ENCODE measurements at regions not wholly inside any gene's neighbourhood (a gene's known extent, or its start where the extent isn't known, plus 50 kb on each side); places are given as distances from the start of the nearest gene placed in this dataset.

DNA sequence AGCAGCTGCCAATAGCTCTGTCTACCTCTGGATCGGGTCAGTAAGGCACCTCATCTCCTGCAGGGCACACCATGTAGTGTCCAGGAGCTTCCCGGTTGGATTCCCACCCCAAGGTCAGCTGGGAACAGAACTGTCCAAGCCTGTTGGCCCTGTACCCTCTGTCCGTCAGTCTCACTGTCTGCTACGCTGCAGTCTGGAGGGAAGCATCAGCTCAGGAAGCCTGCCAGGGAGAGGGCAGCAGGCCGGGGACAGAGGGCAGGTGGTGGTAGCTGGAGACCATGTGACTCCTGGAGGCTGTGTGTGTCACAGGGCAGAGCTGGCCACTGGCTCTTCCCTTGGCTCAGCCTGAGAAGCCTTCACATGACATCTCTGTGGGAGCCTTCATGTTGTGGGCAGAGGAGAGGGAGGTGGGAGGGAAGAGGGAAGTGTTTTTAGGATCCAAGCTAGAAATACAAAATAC is 134.5 kb downstream of the SEC61B start:
- TF ChIP-seq, protein P1, sequence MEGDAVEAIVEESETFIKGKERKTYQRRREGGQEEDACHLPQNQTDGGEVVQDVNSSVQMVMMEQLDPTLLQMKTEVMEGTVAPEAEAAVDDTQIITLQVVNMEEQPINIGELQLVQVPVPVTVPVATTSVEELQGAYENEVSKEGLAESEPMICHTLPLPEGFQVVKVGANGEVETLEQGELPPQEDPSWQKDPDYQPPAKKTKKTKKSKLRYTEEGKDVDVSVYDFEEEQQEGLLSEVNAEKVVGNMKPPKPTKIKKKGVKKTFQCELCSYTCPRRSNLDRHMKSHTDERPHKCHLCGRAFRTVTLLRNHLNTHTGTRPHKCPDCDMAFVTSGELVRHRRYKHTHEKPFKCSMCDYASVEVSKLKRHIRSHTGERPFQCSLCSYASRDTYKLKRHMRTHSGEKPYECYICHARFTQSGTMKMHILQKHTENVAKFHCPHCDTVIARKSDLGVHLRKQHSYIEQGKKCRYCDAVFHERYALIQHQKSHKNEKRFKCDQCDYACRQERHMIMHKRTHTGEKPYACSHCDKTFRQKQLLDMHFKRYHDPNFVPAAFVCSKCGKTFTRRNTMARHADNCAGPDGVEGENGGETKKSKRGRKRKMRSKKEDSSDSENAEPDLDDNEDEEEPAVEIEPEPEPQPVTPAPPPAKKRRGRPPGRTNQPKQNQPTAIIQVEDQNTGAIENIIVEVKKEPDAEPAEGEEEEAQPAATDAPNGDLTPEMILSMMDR (IDR thresholded peaks at IDR 0.05; ENCODE audit: unreplicated experiment): no peak
- Mint-ChIP-seq H3K27me3 (ENCODE audit: unreplicated experiment) (peaks cover 57% of the 10 kb centered on the region), H3K36me3 (ENCODE audit: insufficient read depth, unreplicated experiment) (no peaks in the 10 kb centered on the region), H3K9me3 (ENCODE audit: low read depth, unreplicated experiment) (no peaks in the 10 kb centered on the region), H3K27ac (ENCODE audit: unreplicated experiment) (no peak overlapping the region), H3K4me1 (ENCODE audit: low read depth, unreplicated experiment) (no peaks in the 10 kb centered on the region), H3K4me3 (ENCODE audit: low read depth, unreplicated experiment) (no peak overlapping the region)
- intact Hi-C loops (cut with micrococcal nuclease; ENCODE audit: unreplicated experiment): no loop called here
- BruUV-seq (replicated peaks): no TSS peak
- CTCF ChIA-PET: no interaction called here
- DNase-seq: no peak

DNA sequence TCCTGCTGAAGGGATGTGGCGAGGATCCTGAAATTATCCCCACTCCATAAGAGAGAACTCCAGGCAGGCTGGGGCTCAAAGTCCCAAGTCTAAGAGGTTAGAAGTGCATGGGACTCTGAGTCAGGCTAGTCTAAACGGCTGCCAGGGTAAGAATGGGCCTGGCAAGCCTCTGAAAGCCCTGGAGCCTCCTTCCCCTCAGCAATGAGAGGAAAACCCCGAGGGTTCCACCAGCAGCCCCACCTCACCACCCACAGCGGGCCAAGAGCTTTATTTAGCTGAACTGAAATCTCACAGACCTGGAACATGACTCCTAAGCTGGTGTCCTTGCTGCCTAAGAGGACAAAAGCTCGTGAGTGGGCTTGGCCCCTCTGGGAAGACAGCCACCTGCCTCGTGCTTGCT is 135.5 kb downstream of the SEC61B start:
- intact Hi-C loops (cut with micrococcal nuclease; ENCODE audit: unreplicated experiment): no loop called here
- DNase-seq: no peak

GRCh38 chr9:99358668-99359067 is 136.6 kb downstream of the SEC61B start:
- BruUV-seq (replicated peaks): no TSS peak
- no peaks in the 10 kb centered on the region for H3K4me1 Mint-ChIP-seq (ENCODE audit: low read depth, unreplicated experiment)
- no peak overlapping the region for H3K4me3 Mint-ChIP-seq (ENCODE audit: low read depth, unreplicated experiment)
- H3K9me3 Mint-ChIP-seq (ENCODE audit: low read depth, unreplicated experiment): no peaks in the 10 kb centered on the region
- H3K36me3 Mint-ChIP-seq (ENCODE audit: insufficient read depth, unreplicated experiment): no peaks in the 10 kb centered on the region
- no peak for DNase-seq
- CTCF ChIA-PET: no interaction called here
- TF ChIP-seq, protein P1 (IDR thresholded peaks at IDR 0.05; ENCODE audit: unreplicated experiment): no peak
- no peak overlapping the region for H3K27ac Mint-ChIP-seq (ENCODE audit: unreplicated experiment)
- intact Hi-C loops (cut with micrococcal nuclease; ENCODE audit: unreplicated experiment): no loop called here
- peaks cover 68% of the 10 kb centered on the region for H3K27me3 Mint-ChIP-seq (ENCODE audit: unreplicated experiment)

More for the DNA sequence above, 135.5 kb downstream of the SEC61B start:
- H3K9me3 Mint-ChIP-seq (ENCODE audit: low read depth, unreplicated experiment): no peaks in the 10 kb centered on the region
- H3K27me3 Mint-ChIP-seq (ENCODE audit: unreplicated experiment): peaks cover 57% of the 10 kb centered on the region
- H3K36me3 Mint-ChIP-seq (ENCODE audit: insufficient read depth, unreplicated experiment): no peaks in the 10 kb centered on the region
- no peak overlapping the region for H3K27ac Mint-ChIP-seq (ENCODE audit: unreplicated experiment)
- CTCF ChIA-PET: no interaction called here
- BruUV-seq (replicated peaks): no TSS peak
- TF ChIP-seq, protein P1 (IDR thresholded peaks at IDR 0.05; ENCODE audit: unreplicated experiment): no peak
- no peak overlapping the region for H3K4me3 Mint-ChIP-seq (ENCODE audit: low read depth, unreplicated experiment)
- no peaks in the 10 kb centered on the region for H3K4me1 Mint-ChIP-seq (ENCODE audit: low read depth, unreplicated experiment)

GRCh38 chr9:99359336-99359735 is 137.3 kb downstream of the SEC61B start:
- CTCF ChIA-PET: no interaction called here
- Mint-ChIP-seq H3K27ac (ENCODE audit: unreplicated experiment) (no peak overlapping the region), H3K4me3 (ENCODE audit: low read depth, unreplicated experiment) (no peak overlapping the region), H3K36me3 (ENCODE audit: insufficient read depth, unreplicated experiment) (no peaks in the 10 kb centered on the region), H3K27me3 (ENCODE audit: unreplicated experiment) (peaks cover 69% of the 10 kb centered on the region), H3K9me3 (ENCODE audit: low read depth, unreplicated experiment) (no peaks in the 10 kb centered on the region), H3K4me1 (ENCODE audit: low read depth, unreplicated experiment) (peaks cover under 1% of the 10 kb centered on the region)
- DNase-seq: no peak
- intact Hi-C loops (cut with micrococcal nuclease; ENCODE audit: unreplicated experiment): no loop called here
- TF ChIP-seq, protein P1 (IDR thresholded peaks at IDR 0.05; ENCODE audit: unreplicated experiment): no peak
- BruUV-seq (replicated peaks): no TSS peak
